OCI-LY7 (cell line): ENCODE measurements at regions not wholly inside any gene's neighbourhood (a gene's known extent, or its start where the extent isn't known, plus 50 kb on each side); places are given as distances from the start of the nearest gene placed in this dataset.
"Not testable (repeated sequence)": the region's sequence is repeated elsewhere in the genome, so short reads cannot be mapped to it uniquely, and the experiment has no call there.

Experiments used
- BruUV-seq: library from RNA; stranded (reverse); fragments of 400-500 nt; replicated peaks from 2 replicates; lab custom pipeline; 2021; lab: Mats Ljungman, UMichigan
- CTCF ChIA-PET: fragments of 300-600 bp; sonication (Branson Sonifier 250); formaldehyde crosslinking; loops from one replicate; lab custom pipeline; 2022; ENCODE audit warnings: antibody characterized with exemption; ENCODE audit not compliant: unreplicated experiment; lab: Charles Lee
- POLR2A ChIA-PET: fragments of 300-600 bp; sonication (Branson Sonifier 250); formaldehyde crosslinking; loops from one replicate; lab custom pipeline; 2022; ENCODE audit warnings: antibody characterized with exemption; lab: Charles Lee
- DNase-seq: peaks from one replicate; pipeline ENCODE4 v3.0.0-alpha.2; 2015; ENCODE audit warnings: low spot score
- H2AFZ ChIP-seq: fragments of 200-600 bp; sonication (generic), shearing (Covaris generic); 2 replicates; pipeline ENCODE4 v1.6.1; 2014; ENCODE audit warnings: mild to moderate bottlenecking, antibody characterized with exemption, low read length, moderate library complexity
- H3K27ac ChIP-seq: fragments of 200-600 bp; sonication (generic); 2 replicates; pipeline ENCODE4 v1.5.1; 2014; ENCODE audit warnings: mixed run types, low read depth, mild to moderate bottlenecking, moderate library complexity, low read length, inconsistent platforms; ENCODE audit not compliant: poor library complexity, severe bottlenecking
- H3K36me3 ChIP-seq: fragments of 200-600 bp; sonication (generic); 2 replicates; pipeline ENCODE4 v1.6.1; 2014; ENCODE audit warnings: mild to moderate bottlenecking, antibody characterized with exemption, low read length, moderate library complexity, mixed read lengths; ENCODE audit not compliant: insufficient read depth
- H3K4me1 ChIP-seq: fragments of 200-600 bp; sonication (generic); 2 replicates; pipeline ENCODE4 v1.5.1; 2014; ENCODE audit warnings: mild to moderate bottlenecking, low read length; ENCODE audit not compliant: insufficient read depth, poor library complexity, severe bottlenecking
- H3K4me2 ChIP-seq: fragments of 200-600 bp; sonication (generic); 2 replicates; pipeline ENCODE4 v1.6.1; 2014; ENCODE audit warnings: mild to moderate bottlenecking, low read length
- H3K4me3 ChIP-seq: fragments of 200-600 bp; sonication (generic); 2 replicates; pipeline ENCODE4 v1.5.1; 2014; ENCODE audit warnings: mild to moderate bottlenecking, low read depth, low read length; ENCODE audit not compliant: poor library complexity, severe bottlenecking
- H3K79me2 ChIP-seq: fragments of 200-600 bp; sonication (generic); 2 replicates; pipeline ENCODE4 v1.6.1; 2016; ENCODE audit warnings: low read depth, mild to moderate bottlenecking, low read length, moderate library complexity, mixed read lengths; ENCODE audit not compliant: insufficient read depth
- H3K9me2 ChIP-seq: fragments of 200-600 bp; sonication (generic); 2 replicates; pipeline ENCODE4 v1.6.1; 2016; ENCODE audit warnings: mild to moderate bottlenecking, low read length, mixed read lengths; ENCODE audit not compliant: insufficient read depth
- H3K9me3 ChIP-seq: fragments of 200-600 bp; sonication (generic); 2 replicates; pipeline ENCODE4 v1.6.1; 2014; ENCODE audit warnings: mild to moderate bottlenecking, mixed run types, low read length, mixed read lengths
- H4K20me1 ChIP-seq: fragments of 200-600 bp; sonication (generic); 2 replicates; pipeline ENCODE4 v1.6.1; 2014; ENCODE audit warnings: mild to moderate bottlenecking, antibody characterized with exemption, low read length, moderate library complexity, mixed read lengths; ENCODE audit not compliant: insufficient read depth
- EZH2phosphoT487 ChIP-seq: fragments of 200-600 bp; sonication (generic); IDR thresholded peaks from 2 replicates; pipeline ENCODE4 v1.6.1; 2018; ENCODE audit warnings: low read depth, borderline replicate concordance, mild to moderate bottlenecking, mixed run types, antibody characterized with exemption, low read length, moderate library complexity, mixed read lengths
- intact Hi-C: fragments of 100-400 bp; cut with micrococcal nuclease; formaldehyde crosslinking; loops from one replicate; pipeline ENCODE4 v1.10.0; 2022; ENCODE audit not compliant: unreplicated experiment
- TF ChIP-seq, protein P1 (sequence below): fragments of 200-600 bp; sonication (generic); conservative IDR thresholded peaks from 2 replicates; pipeline ENCODE4 v1.5.1; 2014; ENCODE audit warnings: mild to moderate bottlenecking, antibody characterized with exemption, low read length, moderate library complexity, mixed read lengths

DNA sequence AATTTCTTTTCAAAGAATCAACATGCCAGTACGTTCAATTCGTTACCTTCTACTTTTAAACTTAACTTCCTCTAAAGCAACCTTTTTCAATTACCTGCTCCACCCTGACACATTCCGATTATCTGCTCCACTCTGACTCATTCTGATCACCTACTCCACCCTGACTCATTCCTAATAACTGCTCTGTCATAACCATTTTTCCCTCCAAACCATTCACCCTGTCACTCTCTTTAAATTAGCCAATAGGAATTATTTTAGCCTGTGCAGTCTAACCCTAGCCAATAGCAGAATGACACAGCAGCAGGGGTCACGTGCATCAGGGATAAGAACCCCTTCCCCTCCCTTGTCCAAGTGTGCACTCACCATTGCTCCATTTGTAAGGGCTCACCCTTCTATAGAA lies 557.4 kb upstream of the EYS start:
- intact Hi-C loops = no loop called here
- Histone ChIP-seq H3K36me3 (no peaks in the 10 kb centered on the region), H2AFZ (no peak overlapping the region), H3K4me1 (no peaks in the 10 kb centered on the region), H3K9me3 (no peaks in the 10 kb centered on the region), H4K20me1 (no peaks in the 10 kb centered on the region), H3K79me2 (no peaks in the 10 kb centered on the region), H3K4me2 (no peak overlapping the region), H3K9me2 (no peaks in the 10 kb centered on the region), H3K4me3 (no peak overlapping the region), H3K27ac (no peak overlapping the region)
- CTCF ChIA-PET = no interaction called here
- no peak for DNase-seq
- BruUV-seq = no TSS peak
- TF ChIP-seq, protein P1, sequence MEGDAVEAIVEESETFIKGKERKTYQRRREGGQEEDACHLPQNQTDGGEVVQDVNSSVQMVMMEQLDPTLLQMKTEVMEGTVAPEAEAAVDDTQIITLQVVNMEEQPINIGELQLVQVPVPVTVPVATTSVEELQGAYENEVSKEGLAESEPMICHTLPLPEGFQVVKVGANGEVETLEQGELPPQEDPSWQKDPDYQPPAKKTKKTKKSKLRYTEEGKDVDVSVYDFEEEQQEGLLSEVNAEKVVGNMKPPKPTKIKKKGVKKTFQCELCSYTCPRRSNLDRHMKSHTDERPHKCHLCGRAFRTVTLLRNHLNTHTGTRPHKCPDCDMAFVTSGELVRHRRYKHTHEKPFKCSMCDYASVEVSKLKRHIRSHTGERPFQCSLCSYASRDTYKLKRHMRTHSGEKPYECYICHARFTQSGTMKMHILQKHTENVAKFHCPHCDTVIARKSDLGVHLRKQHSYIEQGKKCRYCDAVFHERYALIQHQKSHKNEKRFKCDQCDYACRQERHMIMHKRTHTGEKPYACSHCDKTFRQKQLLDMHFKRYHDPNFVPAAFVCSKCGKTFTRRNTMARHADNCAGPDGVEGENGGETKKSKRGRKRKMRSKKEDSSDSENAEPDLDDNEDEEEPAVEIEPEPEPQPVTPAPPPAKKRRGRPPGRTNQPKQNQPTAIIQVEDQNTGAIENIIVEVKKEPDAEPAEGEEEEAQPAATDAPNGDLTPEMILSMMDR = no peak
- TF ChIP-seq EZH2phosphoT487 = no peak
- POLR2A ChIA-PET = interaction anchor here (1.4 kb wide), 1 partner anchor 10 kb away, joined by 3 read pairs; no protein-coding TSS in a partner anchor

DNA sequence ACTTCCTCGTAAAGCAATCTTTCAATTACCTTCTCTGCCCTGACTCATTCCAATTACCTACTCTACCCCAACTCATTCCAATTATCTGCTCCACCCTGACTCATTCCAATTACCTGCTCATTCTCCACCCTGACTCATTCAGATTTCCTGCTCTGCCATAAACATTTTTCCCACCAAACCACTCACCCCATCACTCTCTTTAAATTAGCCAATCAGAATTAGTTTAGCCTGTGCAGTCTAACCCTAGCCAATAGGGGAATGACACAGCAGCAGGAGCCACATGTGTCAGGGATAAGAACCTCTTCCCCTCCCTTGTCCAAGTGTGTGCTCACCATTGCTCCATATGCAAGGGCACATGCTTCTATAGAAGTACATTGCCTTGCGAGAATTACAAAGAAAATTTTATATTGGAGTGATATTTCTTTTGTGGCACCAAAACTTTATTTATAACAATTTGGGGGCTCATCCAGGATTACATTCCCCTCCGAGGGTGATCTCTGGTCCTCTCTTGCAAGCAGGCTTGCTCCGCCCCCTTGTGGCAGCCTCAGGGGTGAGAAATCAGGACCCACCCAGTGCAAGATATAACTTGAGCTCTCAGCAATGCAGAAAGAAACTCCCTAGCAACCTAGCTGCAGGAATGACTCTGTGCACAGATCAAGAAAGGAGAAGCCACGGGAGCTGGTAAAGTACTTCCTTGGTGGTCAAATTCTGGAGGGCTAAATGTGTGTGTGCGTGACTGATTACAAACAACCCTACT lies 551.9 kb upstream of the EYS start:
- H2AFZ ChIP-seq, H3K9me2 ChIP-seq, H3K4me2 ChIP-seq, H3K79me2 ChIP-seq, H3K27ac ChIP-seq, H4K20me1 ChIP-seq, H3K36me3 ChIP-seq, BruUV-seq, intact Hi-C loops, DNase-seq, H3K9me3 ChIP-seq, H3K4me1 ChIP-seq, H3K4me3 ChIP-seq, POLR2A ChIA-PET, CTCF ChIA-PET: not testable (repeated sequence)

DNA sequence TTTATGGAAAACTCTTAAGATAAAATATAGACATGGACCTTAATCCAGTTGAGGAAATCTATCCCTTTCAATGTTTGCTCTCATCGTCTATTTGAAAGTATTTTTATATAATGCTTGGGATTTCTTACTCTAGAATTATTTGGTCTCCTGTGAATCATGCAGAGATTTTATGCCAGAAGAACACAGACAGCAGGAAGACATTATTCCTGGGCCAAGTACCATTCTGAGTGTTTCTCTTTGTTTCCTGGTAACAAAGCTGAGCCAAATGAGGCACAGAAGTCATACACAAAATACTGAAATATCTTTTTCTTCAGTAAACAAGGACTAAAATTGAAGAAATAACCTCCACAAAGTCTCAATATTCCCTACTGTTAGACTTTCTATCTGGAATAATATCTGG lies 538.2 kb upstream of the EYS start:
- H4K20me1 ChIP-seq = no peaks in the 10 kb centered on the region
- no peak overlapping the region for H3K4me3 ChIP-seq
- no peaks in the 10 kb centered on the region for H3K9me2 ChIP-seq
- ChIA-PET CTCF (no interaction called here), POLR2A (no interaction called here)
- intact Hi-C loops = no loop called here
- H3K27ac ChIP-seq = no peak overlapping the region
- no peaks in the 10 kb centered on the region for H3K9me3 ChIP-seq
- no peaks in the 10 kb centered on the region for H3K4me1 ChIP-seq
- no peaks in the 10 kb centered on the region for H3K36me3 ChIP-seq
- no peaks in the 10 kb centered on the region for H3K79me2 ChIP-seq
- BruUV-seq = no TSS peak
- no peak for DNase-seq
- no peak overlapping the region for H3K4me2 ChIP-seq
- H2AFZ ChIP-seq = no peak overlapping the region
- TF ChIP-seq EZH2phosphoT487 = no peak
- TF ChIP-seq, protein P1 = no peak
